GM18870 (cell line): ENCODE measurements at regions not wholly inside any gene's neighbourhood (a gene's known extent, or its start where the extent isn't known, plus 50 kb on each side); places are given as distances from the start of the nearest gene placed in this dataset.

Experiments used
- ATAC-seq: cut with Tn5 transposase; IDR thresholded peaks from one replicate; pipeline ENCODE4 v1.9.1; 2021; ENCODE audit warnings: moderate library complexity; ENCODE audit not compliant: unreplicated experiment

DNA sequence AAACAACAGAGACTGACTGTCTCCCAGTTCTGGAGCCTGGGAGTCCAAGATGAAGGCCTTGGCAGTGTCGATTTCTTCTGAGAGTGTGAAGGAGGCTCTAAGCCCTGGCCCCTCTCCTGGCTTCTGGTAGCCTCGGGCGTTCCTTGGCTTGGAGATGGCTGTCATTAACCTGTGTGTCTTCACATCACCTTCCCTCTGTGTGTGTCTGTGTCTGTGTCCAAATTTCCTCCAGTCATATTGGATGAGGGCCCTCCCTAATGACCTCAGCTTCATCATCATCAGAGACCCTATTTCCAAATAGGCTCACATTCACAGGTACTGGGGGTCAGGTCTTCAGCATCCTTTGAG is 138.3 kb downstream of the TOMM20 start:
- no peak for ATAC-seq

DNA sequence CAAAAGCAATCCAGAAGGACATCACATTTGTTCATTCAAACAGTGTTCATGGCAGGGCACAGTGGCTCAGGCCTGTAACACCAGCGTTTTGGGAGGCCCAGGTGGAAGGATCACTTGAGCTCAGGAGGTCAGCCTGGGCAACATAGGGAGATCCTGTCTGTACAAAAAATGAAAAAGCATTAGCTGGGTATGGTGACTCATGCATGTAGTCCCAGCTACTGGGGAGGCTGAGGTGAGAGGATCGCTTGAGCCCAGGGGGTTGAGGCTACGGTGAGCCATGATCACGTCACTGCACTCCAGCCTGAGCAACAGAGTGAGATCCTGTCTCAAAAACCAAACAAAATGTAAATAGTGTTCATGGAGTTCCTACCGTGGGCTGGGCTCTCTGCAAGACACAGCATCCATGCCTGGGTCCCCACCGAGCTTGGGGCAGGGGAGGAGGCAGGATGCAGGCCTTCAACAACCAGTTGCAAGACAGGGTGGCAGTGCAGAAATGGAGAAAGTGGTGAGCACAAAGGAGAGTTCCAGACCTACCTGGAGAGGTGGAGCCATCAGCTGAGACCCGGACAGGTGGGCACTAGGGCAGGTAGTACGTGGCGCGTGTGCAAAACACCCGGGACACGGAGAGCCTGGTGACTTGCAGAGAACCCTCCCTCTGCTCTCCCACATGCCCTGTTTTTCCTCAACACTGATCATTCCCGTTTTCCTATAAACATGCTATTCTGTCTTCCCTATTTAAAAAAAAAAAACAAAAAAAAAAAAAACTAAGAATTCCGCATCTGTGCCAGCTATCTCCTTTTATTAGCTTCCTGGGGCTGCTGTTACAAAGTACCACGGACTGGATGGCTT is 138.9 kb downstream of the TOMM20 start:
- no peak for ATAC-seq

DNA sequence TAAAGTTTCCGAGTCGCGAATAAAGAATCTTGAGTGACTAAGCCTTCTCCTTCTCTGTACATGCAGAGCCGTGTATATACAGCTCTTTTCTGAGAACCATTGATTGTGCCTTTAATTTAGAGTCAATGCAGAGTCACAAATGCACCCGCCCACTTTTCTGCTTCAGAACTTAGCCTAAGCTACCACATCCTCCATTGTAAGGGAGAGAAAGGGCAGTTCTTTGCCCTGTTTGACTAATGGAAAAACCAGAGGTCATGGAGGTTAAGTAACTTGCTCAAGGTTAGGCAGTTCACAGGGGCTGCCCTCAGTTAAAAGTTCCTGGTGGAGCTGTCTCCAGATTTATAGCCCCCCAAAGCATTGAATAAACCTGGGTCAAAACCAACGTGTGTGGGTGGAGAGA is 139.6 kb downstream of the TOMM20 start:
- ATAC-seq, result no peak

DNA sequence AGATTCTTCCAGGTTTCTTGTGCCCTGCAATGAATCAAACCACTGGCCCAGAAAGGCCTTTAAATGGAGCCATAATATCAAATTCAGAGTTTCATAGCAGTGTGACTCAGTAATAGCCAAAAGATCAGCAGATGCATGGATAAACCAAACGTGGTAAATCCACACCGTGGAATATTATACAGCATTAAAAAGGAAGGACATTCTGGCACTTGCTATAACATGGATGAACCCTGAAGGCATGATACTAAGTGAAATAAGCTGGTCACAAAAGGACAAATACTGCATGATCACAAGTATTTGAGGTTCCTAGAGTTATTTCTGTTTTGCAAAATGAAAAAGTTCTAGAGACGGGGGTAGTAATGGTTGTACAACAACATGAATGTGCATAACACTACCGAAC is 140.1 kb downstream of the TOMM20 start:
- ATAC-seq, result no peak

DNA sequence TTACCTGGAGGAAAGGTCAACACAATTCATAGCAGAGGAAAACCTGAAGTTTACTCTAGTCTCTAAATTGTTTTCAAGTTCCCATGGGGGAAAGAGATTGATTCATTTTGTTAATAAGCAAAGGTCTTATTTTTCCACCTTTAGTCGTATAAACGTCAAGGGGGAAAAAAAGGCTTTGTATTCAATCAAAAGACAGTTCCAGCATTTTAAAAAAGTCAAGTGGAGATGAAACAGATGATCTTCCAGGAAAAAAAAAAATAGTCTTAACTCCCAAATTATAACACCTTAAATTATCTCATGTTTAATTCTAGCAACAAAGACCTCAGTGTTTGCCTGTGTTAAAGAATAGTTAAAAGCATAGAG is 140.5 kb downstream of the TOMM20 start:
- ATAC-seq, result no peak

DNA sequence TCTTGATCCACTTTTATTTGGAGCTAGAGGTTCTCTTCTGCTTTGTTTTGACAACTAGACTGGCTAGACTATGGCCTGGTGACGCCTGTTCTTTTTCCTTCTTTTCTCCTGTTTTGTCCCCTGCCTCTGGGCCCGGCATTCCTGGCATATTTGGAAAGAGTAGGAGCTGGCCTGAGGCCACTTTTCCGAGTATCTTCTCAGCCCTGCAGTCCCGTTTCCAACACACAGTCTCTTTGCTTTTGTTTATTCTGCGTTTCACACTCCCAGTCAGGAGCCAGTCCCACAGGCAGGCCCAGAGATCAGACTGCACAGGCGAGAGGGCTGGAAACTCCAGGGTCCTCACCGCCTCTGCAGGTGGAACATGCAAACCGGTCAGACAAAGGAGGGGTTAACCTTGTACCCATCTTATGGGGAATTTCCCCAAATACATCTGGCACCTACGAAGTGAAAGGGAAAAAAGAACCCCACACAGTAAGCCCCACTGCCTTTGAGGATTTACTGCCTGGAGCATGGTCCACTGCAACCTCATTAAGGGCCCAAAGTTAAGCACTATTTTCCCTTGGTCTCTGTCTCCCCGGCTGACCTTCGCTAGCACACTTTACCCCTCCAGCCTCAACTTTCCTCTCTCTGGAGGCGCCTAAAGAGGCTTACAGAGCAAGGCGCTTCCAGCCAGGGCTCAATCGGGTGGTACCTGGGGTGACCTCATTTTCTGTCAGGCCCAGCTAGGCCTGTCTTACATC is 141.1 kb downstream of the TOMM20 start:
- peak; percentile 64 for ATAC-seq

DNA sequence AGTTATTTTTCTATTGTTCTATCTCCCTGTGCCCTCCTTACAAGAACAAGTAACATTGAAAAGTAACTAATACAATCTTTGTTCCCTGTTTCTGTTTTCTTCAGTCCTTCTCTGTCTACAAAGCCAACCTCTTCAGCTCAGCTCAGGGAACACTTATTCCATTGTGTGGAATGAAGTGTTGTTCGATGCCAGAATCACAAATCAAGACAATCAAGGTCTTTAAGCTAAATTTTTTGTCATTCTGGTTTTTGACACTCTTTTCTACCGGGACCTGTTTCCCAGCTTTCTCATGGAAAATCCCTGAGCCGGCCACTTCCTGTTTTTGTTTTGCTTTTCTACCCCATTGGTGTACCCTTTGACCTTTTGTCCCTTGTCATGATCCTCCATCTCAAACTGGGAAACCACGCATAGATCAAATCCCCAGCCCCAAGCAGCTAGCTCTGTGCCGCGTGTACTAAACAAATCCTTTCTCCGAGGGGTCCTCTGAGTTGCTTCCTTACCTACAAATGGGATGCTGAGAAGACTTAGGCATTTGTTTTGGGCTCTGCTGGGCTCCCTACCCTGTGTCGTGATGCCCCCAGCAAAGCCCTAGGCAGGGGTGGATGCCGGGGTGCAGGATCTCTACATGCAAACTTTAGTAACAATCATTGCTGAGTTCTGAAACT is 141.8 kb downstream of the TOMM20 start:
- ATAC-seq, result no peak

DNA sequence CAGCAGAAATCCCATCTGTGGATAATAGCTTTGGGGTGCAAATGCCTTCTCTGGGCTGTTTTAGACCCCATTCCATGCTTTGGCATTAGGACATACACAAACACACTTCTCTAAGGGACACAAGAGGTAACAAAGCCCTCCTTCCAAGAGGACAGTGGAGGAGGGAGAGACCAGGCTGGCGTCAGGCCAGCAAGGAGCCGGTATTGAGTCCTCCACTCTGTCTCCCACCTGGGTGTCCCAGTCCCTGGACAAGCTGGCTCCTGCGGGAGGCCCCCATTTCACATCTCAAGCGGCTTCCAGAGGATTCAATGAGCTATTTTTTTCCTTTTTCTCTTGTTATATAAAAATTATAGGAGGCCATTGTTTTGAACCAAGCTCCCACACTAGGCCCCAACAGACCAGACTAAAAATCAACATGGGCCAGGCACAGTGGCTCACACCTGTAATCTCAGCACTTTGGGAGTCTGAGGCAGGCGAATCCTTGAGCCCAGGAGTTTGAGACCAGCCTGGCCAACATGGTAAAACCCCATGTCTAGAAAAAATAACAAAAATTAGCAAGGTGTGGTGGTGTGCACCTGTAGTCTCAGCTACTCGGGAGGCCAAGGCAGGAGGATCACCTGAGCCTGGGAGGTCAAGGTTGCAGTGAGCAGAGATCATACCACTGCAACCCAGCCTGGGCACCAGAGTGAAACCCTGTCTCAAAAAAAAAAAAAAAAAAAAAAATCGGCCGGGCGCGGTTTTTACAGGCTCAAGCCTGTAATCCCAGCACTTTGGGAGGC is 142.9 kb downstream of the TOMM20 start:
- no peak for ATAC-seq

DNA sequence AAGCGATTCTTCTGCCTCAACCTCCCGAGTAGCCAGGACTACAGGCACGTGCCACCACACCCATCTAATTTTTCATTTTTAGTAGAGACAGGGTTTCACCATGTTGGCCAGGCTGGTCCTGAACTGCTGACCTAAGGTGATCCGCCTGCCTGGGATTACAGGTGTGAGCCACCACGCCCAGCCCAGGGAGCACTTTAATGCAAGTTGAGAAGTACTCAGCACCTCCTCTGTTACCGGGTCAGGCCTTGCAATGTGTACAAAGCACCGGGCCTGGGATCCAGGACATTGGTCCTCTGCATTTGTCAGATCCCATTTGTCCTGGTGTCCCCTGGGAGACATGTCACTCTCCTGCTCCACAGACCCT is 143.6 kb downstream of the TOMM20 start:
- ATAC-seq, result no peak

DNA sequence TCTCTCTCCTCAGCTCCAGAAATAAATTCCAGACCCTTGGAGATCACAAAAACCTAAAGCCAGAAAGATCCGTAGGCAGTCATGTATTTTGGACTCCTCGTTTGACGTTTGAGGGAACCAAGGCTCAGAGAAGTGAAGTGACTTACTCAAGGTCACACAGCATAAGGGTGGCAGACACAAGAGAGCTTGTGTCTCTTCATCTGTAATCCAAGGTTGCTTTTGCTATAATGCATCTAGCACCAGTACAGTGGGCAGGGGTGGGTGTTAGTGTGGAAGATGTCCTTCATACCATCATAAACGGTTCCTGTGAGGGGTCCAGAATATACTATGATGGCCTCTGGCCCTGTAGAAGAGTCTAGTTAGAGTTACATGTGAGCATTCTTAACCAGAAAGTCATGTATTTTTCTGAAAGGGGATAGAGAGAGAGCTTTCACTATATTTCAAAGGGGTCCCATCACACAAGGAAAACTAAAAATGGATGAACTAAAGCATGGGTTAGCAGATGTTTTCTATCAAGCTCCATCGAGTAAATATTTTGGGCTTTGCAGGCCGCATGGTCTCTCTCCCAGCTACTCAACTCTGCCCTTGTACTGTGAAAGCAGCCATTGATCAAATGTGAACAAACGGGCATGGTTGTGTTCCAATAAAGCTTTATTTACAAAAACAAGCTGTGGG is 144.9 kb downstream of the TOMM20 start:
- ATAC-seq, result no peak

DNA sequence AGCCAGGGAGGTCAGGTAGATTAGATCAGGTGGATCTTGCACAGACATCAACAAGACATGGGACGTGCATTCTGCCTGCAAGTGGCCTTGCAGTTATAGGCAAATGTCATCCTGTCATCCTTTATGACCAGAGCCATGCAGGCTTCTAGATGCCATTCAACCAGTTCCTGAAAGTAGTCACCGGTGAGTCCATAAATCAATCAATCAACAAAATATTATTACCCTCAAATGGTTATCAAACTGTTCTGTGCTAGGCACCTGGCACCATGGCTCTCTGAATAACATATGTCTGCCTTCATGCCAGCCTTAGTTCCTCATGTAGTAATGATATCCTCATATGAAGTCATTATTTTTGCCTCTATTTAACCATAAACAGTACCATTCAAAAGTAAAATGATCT is 146.9 kb downstream of the TOMM20 start:
- no peak for ATAC-seq

DNA sequence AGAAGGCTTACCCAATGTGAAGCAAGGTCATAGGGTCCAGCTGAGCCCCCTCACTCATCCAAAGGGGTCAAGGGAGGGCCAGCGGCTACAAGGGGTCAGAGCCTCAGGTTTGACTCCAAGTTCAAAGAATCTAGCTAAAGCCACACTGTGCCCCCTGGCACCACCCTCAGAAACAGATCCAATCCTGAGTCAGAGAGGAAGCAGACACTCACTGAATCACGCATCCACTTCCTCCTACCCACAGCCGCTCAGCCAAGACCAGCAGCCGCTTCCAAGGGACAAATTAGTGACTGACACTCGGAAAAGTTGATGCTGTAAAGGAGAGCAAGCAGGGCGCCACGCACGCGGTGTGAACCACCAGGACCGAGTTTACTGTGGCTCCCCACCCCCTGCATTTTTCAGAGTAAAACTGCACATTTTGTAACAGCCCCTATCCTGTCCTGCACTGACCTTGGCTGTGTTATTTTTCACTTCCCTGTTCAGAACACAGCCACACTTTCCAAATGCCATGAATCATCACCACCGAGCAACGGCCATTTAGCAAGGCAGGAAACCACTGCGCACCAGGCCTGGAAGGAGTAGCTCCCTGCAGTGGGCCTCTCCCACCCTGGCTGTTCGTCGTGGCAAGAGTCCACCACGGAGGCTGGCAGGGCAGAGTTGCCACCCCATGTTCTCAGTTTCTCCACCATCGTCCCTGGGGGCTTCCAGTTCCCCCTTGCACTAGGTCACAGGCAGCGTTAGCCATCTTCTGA is 147.8 kb downstream of the TOMM20 start:
- peak; percentile 36 for ATAC-seq

DNA sequence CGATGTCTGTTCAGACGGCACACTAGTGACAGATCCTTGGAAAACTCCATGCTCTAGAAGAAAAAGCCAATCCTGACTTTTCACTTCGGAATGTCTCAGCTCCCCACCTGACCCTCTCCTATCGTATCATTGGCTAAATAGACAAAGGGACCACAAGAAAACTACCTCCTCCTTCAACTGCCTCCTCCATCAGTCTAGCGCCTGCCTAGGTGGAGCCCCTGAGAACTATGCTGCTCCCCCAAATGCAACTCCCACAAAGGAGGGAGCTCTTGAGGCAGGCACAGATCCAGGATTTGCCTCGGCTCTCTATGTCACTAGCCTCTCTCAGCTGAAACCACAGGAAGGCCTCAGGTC is 148.4 kb downstream of the TOMM20 start:
- ATAC-seq, result no peak

DNA sequence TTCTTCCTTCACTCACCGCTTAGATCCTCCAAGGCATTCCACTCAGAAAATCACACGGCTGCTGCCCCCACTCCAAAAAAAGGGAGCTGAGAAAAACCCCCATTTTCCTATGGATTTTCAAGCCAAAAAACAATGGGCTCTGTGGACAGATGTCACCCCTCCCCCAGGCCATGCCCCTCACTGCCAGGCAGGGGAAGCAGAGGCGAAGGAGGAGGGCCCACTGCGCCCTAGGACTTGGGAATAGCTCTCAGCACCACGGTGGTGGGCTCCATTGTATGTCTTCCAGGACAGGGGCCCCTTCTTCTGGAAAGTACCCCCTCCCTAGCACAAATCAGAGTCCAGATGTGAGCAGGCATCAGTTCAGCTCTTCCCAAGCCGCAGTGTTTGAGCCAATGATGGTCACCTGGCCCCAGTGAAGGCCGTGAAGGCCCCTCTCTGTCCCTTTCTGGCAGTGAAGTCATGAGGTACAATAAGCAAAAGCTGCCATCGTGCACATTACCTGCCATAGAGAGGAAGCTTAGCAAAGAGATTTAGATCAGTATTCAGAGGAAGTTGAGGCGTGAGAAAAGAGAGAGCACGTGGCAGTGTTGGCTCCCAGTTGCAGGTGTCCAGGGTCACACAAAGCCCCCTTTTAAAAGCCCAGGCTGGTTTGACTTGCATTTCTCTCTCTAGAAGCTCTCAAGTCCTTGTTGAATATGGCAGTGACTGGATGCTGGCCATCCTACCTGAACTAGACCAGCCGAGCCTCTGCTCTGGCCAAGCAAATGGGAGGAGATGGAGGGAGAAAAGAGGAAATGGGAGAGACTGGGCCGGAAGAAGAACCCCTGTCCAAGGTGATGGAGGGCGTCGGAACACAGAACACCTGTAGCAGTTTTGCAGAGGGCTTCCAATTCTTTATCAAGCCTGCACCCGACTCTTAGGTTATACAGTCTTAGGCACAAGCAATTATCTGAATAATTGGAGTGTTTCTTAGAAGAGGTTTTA is 149.0 kb downstream of the TOMM20 start:
- ATAC-seq, result no peak

DNA sequence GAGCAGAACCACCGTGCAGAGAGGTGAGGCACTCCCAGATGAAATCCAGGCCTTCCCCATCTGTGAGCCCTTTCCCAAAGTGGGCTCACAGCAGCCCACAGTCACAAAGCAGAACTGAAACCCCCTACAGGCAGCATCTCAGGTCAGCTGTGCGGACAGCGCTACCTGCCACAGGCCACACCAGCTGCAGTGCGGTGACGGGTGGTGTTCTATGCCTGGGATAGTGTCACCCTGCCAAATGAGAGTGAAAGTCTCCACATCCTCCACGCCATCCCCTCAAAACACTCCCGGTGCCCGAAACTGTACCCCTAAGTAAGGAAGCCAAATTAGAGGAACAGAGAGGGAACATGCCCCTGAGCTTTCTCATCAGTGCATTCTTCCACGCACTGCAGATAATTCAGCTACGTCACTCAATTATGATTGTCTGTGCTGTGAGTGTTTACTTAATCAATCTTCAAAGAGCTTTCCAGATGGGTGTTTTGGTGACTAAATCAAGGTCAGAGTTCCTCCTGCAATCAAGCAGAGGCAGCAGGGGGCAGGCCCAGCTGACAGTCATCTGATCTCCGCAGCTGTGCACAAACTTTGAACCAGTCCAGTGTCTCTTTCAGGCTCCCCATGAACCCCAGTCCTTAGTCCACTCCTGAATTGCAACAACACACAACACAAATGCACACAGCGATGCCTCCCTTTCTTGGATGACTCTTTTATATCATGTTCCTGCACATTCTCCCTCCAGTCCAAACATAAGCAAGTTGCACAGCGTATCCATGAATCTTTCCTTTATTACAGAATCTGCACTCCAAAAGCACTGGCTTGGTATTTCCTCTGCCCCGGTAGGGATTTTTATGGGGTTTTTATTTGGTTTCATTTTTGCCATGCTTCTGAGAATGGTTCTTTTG is 150.0 kb downstream of the TOMM20 start:
- ATAC-seq, result peak; percentile 46

DNA sequence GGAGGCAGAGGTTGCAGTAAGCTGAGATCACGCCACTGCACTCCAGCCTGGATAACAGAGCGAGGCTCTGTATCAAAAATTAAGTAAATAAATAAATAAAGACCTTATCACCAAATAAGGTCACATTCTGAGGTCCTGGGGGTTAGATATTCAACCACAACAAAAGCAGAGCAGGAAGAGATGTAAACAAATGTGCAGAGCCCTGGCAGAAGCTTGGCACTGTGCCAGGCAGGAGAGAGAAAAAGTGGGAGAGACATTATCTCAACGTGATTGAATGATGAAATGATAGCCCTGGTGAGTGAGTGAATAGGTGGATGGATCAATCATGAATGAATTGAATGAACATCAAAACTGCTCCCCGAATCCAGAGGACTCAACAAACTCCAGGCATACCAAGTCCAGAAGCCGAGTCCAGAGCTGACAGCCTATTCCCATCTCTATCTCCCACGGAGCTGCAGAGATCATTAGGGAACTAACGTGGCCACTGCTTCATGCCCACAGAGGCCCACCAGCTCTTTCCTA is 150.7 kb downstream of the TOMM20 start:
- ATAC-seq, result no peak

DNA sequence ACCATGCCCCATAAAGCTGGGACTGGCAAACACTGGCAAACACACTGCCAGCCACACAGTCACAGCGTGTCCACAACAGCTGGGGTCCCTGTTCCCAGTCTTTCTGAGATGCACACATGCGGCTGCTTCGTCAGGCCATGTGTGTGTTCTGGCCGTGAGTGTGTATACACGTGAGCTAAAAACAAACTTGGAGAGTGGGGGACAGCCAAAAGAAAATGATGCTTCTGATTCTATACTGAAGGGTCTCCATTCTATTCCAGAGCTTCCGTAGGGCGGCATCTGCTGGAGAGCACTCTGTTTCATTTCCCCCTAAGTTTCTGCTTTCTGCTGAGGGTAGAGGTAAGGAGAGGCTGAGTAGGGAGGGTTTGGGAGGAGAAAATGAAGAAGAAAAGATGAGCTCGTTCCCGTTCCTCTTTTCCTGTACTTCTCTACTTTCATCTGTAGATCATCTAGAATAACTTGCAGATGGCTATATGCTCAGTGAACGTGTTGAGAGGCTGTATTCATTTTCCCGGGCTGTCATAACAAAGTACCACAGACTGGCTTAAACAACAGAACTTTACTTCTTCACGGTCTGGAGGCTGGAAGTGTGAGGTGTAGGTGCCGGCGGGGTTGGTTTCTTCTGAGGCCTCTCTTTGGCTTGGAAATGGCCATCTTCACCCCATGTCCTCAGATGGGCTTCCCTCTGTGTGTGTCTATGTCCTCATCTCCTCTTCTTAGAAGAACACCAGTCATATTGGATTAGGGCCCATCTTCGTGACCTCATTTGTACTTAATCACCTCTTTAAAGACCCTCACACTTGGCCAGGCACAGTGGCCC is 151.6 kb downstream of the TOMM20 start:
- ATAC-seq, result no peak
